PC-3 (cell line): ENCODE measurements at regions not wholly inside any gene's neighbourhood (a gene's known extent, or its start where the extent isn't known, plus 50 kb on each side); places are given as distances from the start of the nearest gene placed in this dataset.

ENCODE experiments used
- ATAC-seq: fragments of 200-7000 bp; cut with Tn5 transposase; 2 replicates; pipeline ENCODE4 v1.9.1; 2020; ENCODE audit warnings: mild to moderate bottlenecking, moderate library complexity
- BruUV-seq: library from RNA; stranded (reverse); fragments of 400-500 nt; replicated peaks from 2 replicates; lab custom pipeline; 2021; lab: Mats Ljungman, UMichigan
- CTCF ChIA-PET: fragments of 300-600 bp; sonication (Branson Sonifier 250); formaldehyde crosslinking; loops from one replicate; lab custom pipeline; 2022; ENCODE audit warnings: antibody characterized with exemption; lab: Charles Lee
- POLR2A ChIA-PET: fragments of 300-600 bp; sonication (Branson Sonifier 250); formaldehyde crosslinking; loops from one replicate; lab custom pipeline; 2022; ENCODE audit warnings: antibody characterized with exemption; ENCODE audit not compliant: unreplicated experiment; lab: Charles Lee
- DNase-seq: peaks from one replicate; pipeline ENCODE4 v3.0.0-alpha.2; 2015
- H2AFZ ChIP-seq: fragments of 300-600 bp; sonication (generic); 2 replicates; pipeline ENCODE4 v1.6.0; 2016; ENCODE audit warnings: antibody characterized with exemption, low read length
- H3F3A ChIP-seq: fragments of 300-600 bp; sonication (generic); one replicate; pipeline ENCODE4 v1.6.0; 2017; ENCODE audit warnings: antibody characterized with exemption, low read length, control low read depth, mild to moderate bottlenecking; ENCODE audit not compliant: unreplicated experiment
- H3K27ac ChIP-seq: fragments of 300-600 bp; sonication (generic); 2 replicates; pipeline ENCODE4 v1.5.1; 2016; ENCODE audit warnings: mild to moderate bottlenecking, low read length
- H3K27me3 ChIP-seq: fragments of 300-600 bp; sonication (generic); 2 replicates; pipeline ENCODE4 v1.6.1; 2016; ENCODE audit warnings: low read length, mixed read lengths
- H3K36me3 ChIP-seq: fragments of 300-600 bp; sonication (generic); 2 replicates; pipeline ENCODE4 v1.6.1; 2016; ENCODE audit warnings: low read depth, mixed run types, low read length, mixed read lengths
- H3K4me1 ChIP-seq: fragments of 300-600 bp; sonication (generic); 2 replicates; pipeline ENCODE4 v1.5.1; 2016; ENCODE audit warnings: low read length; ENCODE audit not compliant: insufficient read depth
- H3K4me2 ChIP-seq: fragments of 300-600 bp; sonication (generic); 2 replicates; pipeline ENCODE4 v1.6.0; 2016; ENCODE audit warnings: low read length
- H3K4me3 ChIP-seq: fragments of 300-600 bp; sonication (generic); 2 replicates; pipeline ENCODE4 v1.5.1; 2016; ENCODE audit warnings: mild to moderate bottlenecking, low read length, mixed read lengths
- H3K79me2 ChIP-seq: fragments of 300-600 bp; sonication (generic); 2 replicates; pipeline ENCODE4 v1.6.1; 2017; ENCODE audit warnings: low read length, mixed read lengths
- H3K9ac ChIP-seq: fragments of 300-600 bp; sonication (generic); 2 replicates; pipeline ENCODE4 v1.6.0; 2016; ENCODE audit warnings: mild to moderate bottlenecking, low read length
- H3K9me2 ChIP-seq: fragments of 300-600 bp; sonication (generic); replicated peaks from 2 replicates; pipeline ENCODE4 v1.6.1; 2016; ENCODE audit warnings: mixed run types, low read length, mixed read lengths
- H3K9me3 ChIP-seq: fragments of 300-600 bp; sonication (generic); 2 replicates; pipeline ENCODE4 v1.6.1; 2016; ENCODE audit warnings: low read length, mixed read lengths
- H4K20me1 ChIP-seq: fragments of 300-600 bp; sonication (generic); 2 replicates; pipeline ENCODE4 v1.6.1; 2016; ENCODE audit warnings: low read length, mixed read lengths
- CTCF ChIP-seq: fragments of 300-600 bp; sonication (generic); conservative IDR thresholded peaks from 2 replicates; pipeline ENCODE4 v1.5.1; 2017; ENCODE audit warnings: antibody characterized with exemption, low read depth, mild to moderate bottlenecking, low read length
- EZH2 ChIP-seq: fragments of 300-600 bp; sonication (generic); IDR thresholded peaks from one replicate; pipeline ENCODE4 v1.6.1; 2017; ENCODE audit warnings: antibody characterized with exemption, mild to moderate bottlenecking, low read length; ENCODE audit not compliant: unreplicated experiment
- EZH2phosphoT487 ChIP-seq: fragments of 300-600 bp; sonication (generic); IDR thresholded peaks from 2 replicates; pipeline ENCODE4 v1.6.1; 2018; ENCODE audit warnings: mild to moderate bottlenecking, antibody characterized with exemption, low read length, borderline replicate concordance
- intact Hi-C: fragments of 100-400 bp; cut with micrococcal nuclease; formaldehyde crosslinking; loops from 2 replicates; pipeline ENCODE4 v1.9.0; 2023

- no peak for DNase-seq
- no peaks in the 10 kb centered on the region for H3K4me1 ChIP-seq
- H3K27ac ChIP-seq: no peak overlapping the region
- no peak for ATAC-seq
- intact Hi-C loops: loop anchor here (10.0 kb wide), 1 partner anchor 204 kb away; no protein-coding TSS in a partner anchor
- no peaks in the 10 kb centered on the region for H3F3A ChIP-seq
- TF ChIP-seq EZH2phosphoT487: no peak
- TF ChIP-seq EZH2: no peak
- TF ChIP-seq CTCF: no peak
- no peaks in the 10 kb centered on the region for H3K79me2 ChIP-seq
- H3K36me3 ChIP-seq: no peaks in the 10 kb centered on the region
- H3K9me3 ChIP-seq: no peaks in the 10 kb centered on the region
- no TSS peak for BruUV-seq
- H2AFZ ChIP-seq: no peak overlapping the region
- ChIA-PET CTCF (no interaction called here), POLR2A (no interaction called here)
- no peak overlapping the region for H3K4me2 ChIP-seq
- no peak overlapping the region for H3K9ac ChIP-seq
- no peak overlapping the region for H3K4me3 ChIP-seq
- no peaks in the 10 kb centered on the region for H3K27me3 ChIP-seq
- no peaks in the 10 kb centered on the region for H4K20me1 ChIP-seq
- no peaks in the 10 kb centered on the region for H3K9me2 ChIP-seq
Measured at GRCh38 chr4:110310795-110311194, 112.4 kb upstream of the ELOVL6 start.

- intact Hi-C loops: loop anchor here (10.0 kb wide), 1 partner anchor 205 kb away; no protein-coding TSS in a partner anchor
- DNase-seq (no peak), ATAC-seq (no peak)
- CTCF ChIA-PET: no interaction called here
- no peaks in the 10 kb centered on the region for H3K9me2 ChIP-seq
- H3K27me3 ChIP-seq: no peaks in the 10 kb centered on the region
- H3K4me2 ChIP-seq: no peak overlapping the region
- BruUV-seq: no TSS peak
- no peaks in the 10 kb centered on the region for H3K4me1 ChIP-seq
- no peaks in the 10 kb centered on the region for H3K9me3 ChIP-seq
- POLR2A ChIA-PET: no interaction called here
- TF ChIP-seq CTCF: no peak
- no peak for TF ChIP-seq EZH2
- no peak for TF ChIP-seq EZH2phosphoT487
- H3K4me3 ChIP-seq: no peak overlapping the region
- no peaks in the 10 kb centered on the region for H3K36me3 ChIP-seq
- H3K79me2 ChIP-seq: no peaks in the 10 kb centered on the region
- no peaks in the 10 kb centered on the region for H3F3A ChIP-seq
- H3K27ac ChIP-seq: no peak overlapping the region
- no peak overlapping the region for H3K9ac ChIP-seq
- H2AFZ ChIP-seq: no peak overlapping the region
- H4K20me1 ChIP-seq: no peaks in the 10 kb centered on the region
Measured at GRCh38 chr4:110309675-110310074, 111.3 kb upstream of the ELOVL6 start.

GRCh38 chr4:110306303-110306702, 107.9 kb upstream of the ELOVL6 start:
- CTCF ChIA-PET: no interaction called here
- no peak for TF ChIP-seq EZH2phosphoT487
- no peak for TF ChIP-seq EZH2

More at GRCh38 chr4:110306303-110306702, 107.9 kb upstream of the ELOVL6 start:
- Histone ChIP-seq H3K4me2 (no peak overlapping the region), H3K36me3 (no peaks in the 10 kb centered on the region), H2AFZ (no peak overlapping the region), H4K20me1 (no peaks in the 10 kb centered on the region), H3F3A (no peaks in the 10 kb centered on the region), H3K79me2 (no peaks in the 10 kb centered on the region), H3K4me3 (no peak overlapping the region), H3K27ac (no peak overlapping the region), H3K9me3 (no peaks in the 10 kb centered on the region), H3K4me1 (no peaks in the 10 kb centered on the region), H3K9me2 (no peaks in the 10 kb centered on the region), H3K9ac (no peak overlapping the region), H3K27me3 (no peaks in the 10 kb centered on the region)
- BruUV-seq: no TSS peak
- DNase-seq (no peak), ATAC-seq (no peak)
- POLR2A ChIA-PET: no interaction called here
- intact Hi-C loops: no loop called here
